Testis (tissue), 2 donors: ENCODE measurements at regions not wholly inside any gene's neighbourhood (a gene's known extent, or its start where the extent isn't known, plus 50 kb on each side); places are given as distances from the start of the nearest gene placed in this dataset.

ENCODE experiments used
- DNase-seq: peaks from one replicate; pipeline ENCODE4 v3.0.0-alpha.2; 2019
- H3K27ac ChIP-seq, 2 donors: fragments of 200-600 bp; sonication (generic); one replicate each; pipeline ENCODE4 v1.5.1; 2019
- H3K27me3 ChIP-seq: fragments of 200-600 bp; sonication (generic); one replicate; pipeline ENCODE4 v1.5.1; 2019
- H3K36me3 ChIP-seq: fragments of 200-600 bp; sonication (generic); one replicate; pipeline ENCODE4 v1.5.1; 2017; ENCODE audit warnings: low read depth; ENCODE audit errors: missing control alignments
- H3K4me1 ChIP-seq: fragments of 200-600 bp; sonication (generic); one replicate; pipeline ENCODE4 v1.5.1; 2019
- H3K4me3 ChIP-seq, 2 donors: fragments of 200-600 bp; sonication (generic); one replicate each; pipeline ENCODE4 v1.5.1; 2017 to 2019
- H3K9me3 ChIP-seq: fragments of 200-600 bp; sonication (generic); one replicate; pipeline ENCODE4 v1.5.1; 2017
- POLR2A ChIP-seq: fragments of 450-650 bp; IDR thresholded peaks from one replicate; pipeline ENCODE4 v1.6.1; 2017; ENCODE audit warnings: antibody characterized with exemption, mild to moderate bottlenecking, moderate library complexity
- WGBS, 2 donors: methylation state at CpG; one replicate each; pipeline ENCODE4 v1.1.5; 2018; 5-methylcytosine and 5-hydroxymethylcytosine counted together
- intact Hi-C: fragments of 100-400 bp; cut with DNase I; formaldehyde crosslinking; loops from one replicate; pipeline ENCODE4 v1.15.1; 2023; ENCODE audit warnings: low total_unique reads
- TF ChIP-seq, protein P1 (sequence below), 3 experiments: fragments of 450-650 bp in 2 of 3; fragments of 200-600 bp in 1 of 3; sonication (generic) in 1 of 3; IDR thresholded peaks; one replicate each; pipeline ENCODE4 v1.5.1; 2016 to 2019; ENCODE audit warnings: antibody characterized with exemption in 3 of 3, mild to moderate bottlenecking in 2 of 3, moderate library complexity in 1 of 3

DNA sequence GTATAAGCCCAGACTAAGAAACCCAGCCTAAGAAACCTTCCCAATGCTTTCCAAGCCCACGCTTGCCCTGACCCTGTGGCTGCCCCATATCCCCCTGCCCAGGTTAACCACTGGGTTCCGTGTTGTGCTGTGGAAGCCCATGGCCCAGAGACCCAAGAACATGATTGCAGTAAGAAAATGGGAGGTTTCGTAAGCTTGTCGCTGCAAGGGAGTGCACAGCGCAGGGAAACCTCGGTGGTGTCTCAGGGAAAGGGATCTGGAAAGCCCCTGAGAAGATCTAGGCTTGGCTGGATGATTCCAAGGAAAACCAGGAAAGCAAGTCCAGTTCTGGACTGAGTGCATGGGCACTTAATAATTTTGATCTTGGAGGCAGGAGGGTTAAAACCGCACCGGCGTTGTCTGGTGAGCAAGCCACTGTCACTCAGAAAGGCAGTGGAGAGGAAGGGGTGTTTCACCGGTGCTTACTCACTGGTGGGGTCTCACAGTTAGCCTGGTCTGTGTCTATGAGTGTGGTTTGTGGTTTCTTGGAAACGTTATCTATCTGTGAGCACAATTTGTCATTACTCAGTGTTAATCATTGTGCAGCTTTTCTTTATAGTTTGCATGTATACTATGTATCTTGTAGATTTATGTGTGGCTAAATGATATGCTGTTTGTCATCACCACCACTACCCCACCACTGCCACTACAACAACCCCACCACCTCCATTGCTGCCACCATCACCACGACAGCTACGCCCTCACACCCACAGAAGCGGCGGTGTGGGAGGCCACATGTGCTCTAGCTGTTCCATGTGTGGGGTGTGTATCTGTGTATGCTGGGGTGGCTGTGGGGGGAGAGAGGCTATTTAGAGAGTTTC, 53.3 kb upstream of the PRDM11 start:
- no peak for TF ChIP-seq POLR2A
- TF ChIP-seq, protein P1, sequence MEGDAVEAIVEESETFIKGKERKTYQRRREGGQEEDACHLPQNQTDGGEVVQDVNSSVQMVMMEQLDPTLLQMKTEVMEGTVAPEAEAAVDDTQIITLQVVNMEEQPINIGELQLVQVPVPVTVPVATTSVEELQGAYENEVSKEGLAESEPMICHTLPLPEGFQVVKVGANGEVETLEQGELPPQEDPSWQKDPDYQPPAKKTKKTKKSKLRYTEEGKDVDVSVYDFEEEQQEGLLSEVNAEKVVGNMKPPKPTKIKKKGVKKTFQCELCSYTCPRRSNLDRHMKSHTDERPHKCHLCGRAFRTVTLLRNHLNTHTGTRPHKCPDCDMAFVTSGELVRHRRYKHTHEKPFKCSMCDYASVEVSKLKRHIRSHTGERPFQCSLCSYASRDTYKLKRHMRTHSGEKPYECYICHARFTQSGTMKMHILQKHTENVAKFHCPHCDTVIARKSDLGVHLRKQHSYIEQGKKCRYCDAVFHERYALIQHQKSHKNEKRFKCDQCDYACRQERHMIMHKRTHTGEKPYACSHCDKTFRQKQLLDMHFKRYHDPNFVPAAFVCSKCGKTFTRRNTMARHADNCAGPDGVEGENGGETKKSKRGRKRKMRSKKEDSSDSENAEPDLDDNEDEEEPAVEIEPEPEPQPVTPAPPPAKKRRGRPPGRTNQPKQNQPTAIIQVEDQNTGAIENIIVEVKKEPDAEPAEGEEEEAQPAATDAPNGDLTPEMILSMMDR (IDR thresholded peaks at IDR 0.05), result no peak
- no peaks in the 10 kb centered on the region for H3K9me3 ChIP-seq
- H3K27me3 ChIP-seq, result no peaks in the 10 kb centered on the region
- intact Hi-C loops, result no loop called here
- H3K27ac ChIP-seq, result no peak overlapping the region
- WGBS, 2 donors, result 84 to 85% methylated on average over 15 of the region's 15 CpGs
- no peak for DNase-seq
- H3K36me3 ChIP-seq, result no peaks in the 10 kb centered on the region
- H3K4me3 ChIP-seq, result no peak overlapping the region
- H3K4me1 ChIP-seq, result peaks cover 17% of the 10 kb centered on the region

- intact Hi-C loops, result no loop called here
- Histone ChIP-seq H3K36me3 (no peaks in the 10 kb centered on the region), H3K4me1 (peaks cover 14% of the 10 kb centered on the region), H3K27ac (no peak overlapping the region), H3K9me3 (no peaks in the 10 kb centered on the region), H3K27me3 (no peaks in the 10 kb centered on the region), H3K4me3 (no peak overlapping the region)
- TF ChIP-seq, protein P1 (IDR thresholded peaks at IDR 0.05), result no peak
- TF ChIP-seq POLR2A, result no peak
- DNase-seq, result no peak
- 88 to 90% methylated on average over 7 to 8 of the region's 8 CpGs for WGBS, 2 donors
These were observed 52.5 kb upstream of the PRDM11 start for GRCh38 chr11:45093761-45094455.

DNA sequence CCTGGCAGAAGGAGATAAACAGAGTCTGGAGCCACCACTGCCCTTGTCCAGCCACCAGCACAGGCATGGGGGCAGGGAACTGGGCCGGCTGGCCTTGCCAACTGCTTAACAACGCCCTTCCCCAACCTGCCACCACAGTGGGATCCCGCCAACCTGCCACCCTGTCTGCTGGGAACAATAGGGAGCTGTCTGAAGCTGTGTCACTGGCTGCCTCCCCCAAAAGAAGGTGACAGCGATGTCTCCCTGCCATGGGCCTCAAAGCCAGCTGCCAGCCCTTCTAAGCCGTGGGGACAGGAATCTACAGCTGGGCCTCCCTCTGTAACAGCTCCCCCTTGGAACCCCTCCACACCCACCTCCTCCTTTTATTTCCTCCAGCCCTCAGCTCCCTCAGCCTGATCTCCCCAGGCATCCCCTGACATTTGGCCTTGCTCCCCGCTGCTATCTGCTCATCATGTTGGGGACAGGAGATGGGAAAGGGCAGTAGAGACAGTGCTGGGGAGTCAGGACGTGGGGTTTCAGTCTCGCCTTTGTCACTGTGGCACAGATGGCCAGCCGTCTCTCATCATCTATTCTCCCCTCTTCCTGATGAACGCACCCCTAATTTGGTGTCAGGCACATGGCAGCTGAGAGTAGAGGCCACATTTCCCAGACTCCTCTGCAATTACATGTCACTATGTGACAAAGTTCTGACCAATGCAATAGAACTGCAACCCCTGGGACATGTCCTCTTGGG, 51.3 kb upstream of the PRDM11 start:
- H3K36me3 ChIP-seq, result no peaks in the 10 kb centered on the region
- WGBS, 2 donors, result 67 to 80% methylated on average over 10 of the region's 10 CpGs
- TF ChIP-seq, protein P1 (IDR thresholded peaks at IDR 0.05), result no peak
- TF ChIP-seq POLR2A, result no peak
- no peak for DNase-seq
- H3K4me3 ChIP-seq, result no peak overlapping the region
- H3K4me1 ChIP-seq, result peaks cover 9% of the 10 kb centered on the region
- no peak overlapping the region for H3K27ac ChIP-seq
- H3K9me3 ChIP-seq, result no peaks in the 10 kb centered on the region
- no peaks in the 10 kb centered on the region for H3K27me3 ChIP-seq
- intact Hi-C loops, result no loop called here

- intact Hi-C loops, result no loop called here
- Histone ChIP-seq H3K27ac (no peak overlapping the region), H3K27me3 (no peaks in the 10 kb centered on the region), H3K4me3 (no peak overlapping the region), H3K9me3 (no peaks in the 10 kb centered on the region), H3K36me3 (no peaks in the 10 kb centered on the region), H3K4me1 (peaks cover 9% of the 10 kb centered on the region)
- DNase-seq, result no peak
- no peak for TF ChIP-seq POLR2A
- TF ChIP-seq, protein P1 (IDR thresholded peaks at IDR 0.05), result no peak
- WGBS, 2 donors, result 89% methylated on average over 6 of the region's 6 CpGs
These were observed 50.8 kb upstream of the PRDM11 start for GRCh38 chr11:45095691-45096010.
